Kidney (tissue), 13 donors: ENCODE measurements at regions not wholly inside any gene's neighbourhood (a gene's known extent, or its start where the extent isn't known, plus 50 kb on each side); places are given as distances from the start of the nearest gene placed in this dataset.

Experiments used
- DNase-seq, 5 donors: peaks; one replicate each; pipeline ENCODE4 v3.0.0-alpha.2; 2013 to 2020
- FAIRE-seq: peaks from 2 replicates; lab custom pipeline; 2012; peaks lifted over from hg19 to GRCh38; lab: Jason Lieb, UNC
- H3K27ac ChIP-seq, 2 donors: one replicate each; pipeline ENCODE4 v1.7.0; 2013; ENCODE audit warnings: low read depth in 2 of 2, low read length in 2 of 2, inconsistent platforms in 1 of 2
- H3K27me3 ChIP-seq: one replicate; pipeline ENCODE4 v1.7.1; 2013; ENCODE audit warnings: low read length, inconsistent platforms; ENCODE audit not compliant: control insufficient read depth, insufficient read depth
- H3K36me3 ChIP-seq, 3 donors: one replicate each; pipeline versions ENCODE4 v1.7.0 to v1.7.1; 2013; ENCODE audit warnings: low read length in 3 of 3, control low read depth in 1 of 3, inconsistent platforms in 1 of 3; ENCODE audit not compliant: insufficient read depth in 3 of 3, control insufficient read depth in 2 of 3
- H3K4me1 ChIP-seq, 3 donors: one replicate each; pipeline versions ENCODE4 v1.7.0 to v1.7.1; 2013; ENCODE audit warnings: low read length in 3 of 3, inconsistent platforms in 1 of 3, low read depth in 1 of 3; ENCODE audit not compliant: control insufficient read depth in 2 of 3, insufficient read depth in 2 of 3
- H3K4me3 ChIP-seq, 3 donors: one replicate each; pipeline versions ENCODE4 v1.7.0 to v1.8.1; 2013; ENCODE audit warnings: low read length in 3 of 3, control low read depth in 1 of 3, inconsistent platforms in 1 of 3
- H3K9ac ChIP-seq, 3 donors: one replicate each; pipeline versions ENCODE4 v1.7.0 to v1.7.1; 2013; ENCODE audit warnings: low read length in 3 of 3, control low read depth in 1 of 3, inconsistent platforms in 1 of 3
- H3K9me3 ChIP-seq, 3 donors: one replicate each; pipeline versions ENCODE4 v1.7.0 to v1.7.1; 2013; ENCODE audit warnings: low read length in 3 of 3, control low read depth in 1 of 3, inconsistent platforms in 1 of 3; ENCODE audit not compliant: control insufficient read depth in 2 of 3, insufficient read depth in 1 of 3
- CTCF ChIP-seq: IDR thresholded peaks from 3 replicates; pipeline ENCODE4 v1.5.1; 2012; ENCODE audit warnings: mild to moderate bottlenecking, moderate library complexity, borderline replicate concordance; ENCODE audit not compliant: insufficient read depth; ENCODE audit errors: extremely low read depth
- intact Hi-C: fragments of 100-400 bp; cut with DNase I; formaldehyde crosslinking; loops from one replicate; pipeline ENCODE4 v1.11.1; 2022
- donor health status: control.
- donor health status: control.
- donor health status: control.
- donor health status: control.
- donor health status: control.
- donor health status: DM: yes; HTN: yes; CAD: no.
- donor health status: Normal renal cell carcinoma (clear cell type).

DNA sequence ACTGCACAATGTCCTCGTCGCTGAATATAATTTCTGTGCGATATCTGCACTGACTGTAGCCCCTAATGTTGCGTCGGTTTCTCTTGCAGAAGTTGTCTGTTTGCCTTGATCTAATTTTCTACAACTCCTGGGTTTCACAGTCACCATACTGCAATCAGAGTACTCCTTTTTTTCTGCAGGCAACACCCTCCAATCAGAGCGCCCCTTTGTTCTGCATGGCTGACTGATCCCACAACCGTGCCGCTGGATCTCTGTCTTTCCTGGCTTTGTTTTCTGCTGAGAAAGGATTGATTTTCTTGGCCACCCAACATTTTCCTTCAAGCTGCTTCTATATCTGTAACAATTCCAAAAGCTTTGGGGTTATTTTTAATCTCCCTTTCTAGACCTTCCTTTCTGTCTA, 182.2 kb upstream of the SMARCA2 start:
- Histone ChIP-seq H3K9me3 (no peaks in the 10 kb centered on the region), H3K36me3 (no peaks in the 10 kb centered on the region), H3K4me1 (no peaks in the 10 kb centered on the region), H3K4me3 (no peak overlapping the region), H3K27ac (no peak overlapping the region), H3K27me3 (no peaks in the 10 kb centered on the region), H3K9ac (no peak overlapping the region)
- no peak for DNase-seq
- FAIRE-seq, result no peak
- intact Hi-C loops, result no loop called here
- TF ChIP-seq CTCF, result no peak

DNA sequence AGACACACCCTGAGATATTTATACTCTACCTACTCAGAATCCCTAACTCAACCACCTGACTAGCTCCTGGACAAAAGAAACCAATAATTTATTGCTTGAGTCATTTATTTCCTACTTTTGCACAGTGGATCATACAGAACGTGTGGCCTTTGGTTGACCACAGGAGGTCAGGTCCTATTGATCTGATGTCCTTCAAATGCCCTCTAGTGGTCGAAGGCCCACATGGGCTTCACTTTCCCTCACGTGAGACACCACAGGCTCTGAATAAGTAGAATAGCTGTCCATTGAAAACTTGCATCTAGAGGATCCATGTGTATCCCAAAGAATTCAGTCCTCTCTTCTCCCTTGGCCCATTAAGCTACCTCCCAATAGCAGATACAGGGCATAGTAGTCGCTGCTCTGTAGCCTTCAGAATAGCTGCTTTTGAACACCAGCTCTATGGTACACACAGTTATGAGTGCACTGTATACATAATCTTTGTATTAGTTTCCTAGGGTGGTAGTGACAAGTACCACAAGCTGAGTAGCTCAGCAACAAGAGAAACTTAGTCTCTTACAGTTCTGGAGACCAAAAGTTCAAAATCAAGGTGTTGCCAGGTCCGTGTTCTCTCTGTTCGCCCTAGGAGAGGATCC, 177.6 kb upstream of the SMARCA2 start:
- H3K27ac ChIP-seq, result no peak overlapping the region
- intact Hi-C loops, result no loop called here
- no peaks in the 10 kb centered on the region for H3K36me3 ChIP-seq
- H3K4me1 ChIP-seq, result no peaks in the 10 kb centered on the region
- H3K9ac ChIP-seq, result no peak overlapping the region
- no peaks in the 10 kb centered on the region for H3K27me3 ChIP-seq
- H3K9me3 ChIP-seq, result no peaks in the 10 kb centered on the region
- peak in 3 of 5 donors; percentile 26 to 62 (median 37) for DNase-seq
- no peak overlapping the region for H3K4me3 ChIP-seq
- FAIRE-seq, result no peak
- TF ChIP-seq CTCF, result no peak

GRCh38 chr9:1839909-1840308, 175.2 kb upstream of the SMARCA2 start:
- Histone ChIP-seq H3K9me3 (no peaks in the 10 kb centered on the region), H3K9ac (no peak overlapping the region), H3K4me3 (no peak overlapping the region), H3K4me1 (no peaks in the 10 kb centered on the region), H3K36me3 (no peaks in the 10 kb centered on the region), H3K27ac (no peak overlapping the region), H3K27me3 (no peaks in the 10 kb centered on the region)
- DNase-seq, result no peak
- TF ChIP-seq CTCF, result no peak
- intact Hi-C loops, result no loop called here
- FAIRE-seq, result no peak

- intact Hi-C loops, result no loop called here
- H3K27ac ChIP-seq, result no peak overlapping the region
- TF ChIP-seq CTCF, result no peak
- no peaks in the 10 kb centered on the region for H3K9me3 ChIP-seq
- no peaks in the 10 kb centered on the region for H3K36me3 ChIP-seq
- H3K4me1 ChIP-seq, result no peaks in the 10 kb centered on the region
- no peak for DNase-seq
- no peak overlapping the region for H3K9ac ChIP-seq
- FAIRE-seq, result no peak
- H3K27me3 ChIP-seq, result no peaks in the 10 kb centered on the region
- H3K4me3 ChIP-seq, result no peak overlapping the region
Observed at GRCh38 chr9:1845425-1845824, 169.7 kb upstream of the SMARCA2 start.
